OCI-LY7 (cell line): ENCODE measurements at regions not wholly inside any gene's neighbourhood (a gene's known extent, or its start where the extent isn't known, plus 50 kb on each side); places are given as distances from the start of the nearest gene placed in this dataset.

Source experiments
- CTCF ChIP-seq: fragments of 200-600 bp; sonication (generic); conservative IDR thresholded peaks from 2 replicates; pipeline ENCODE4 v1.5.1; 2014; ENCODE audit warnings: mild to moderate bottlenecking, antibody characterized with exemption, low read length, moderate library complexity, mixed read lengths
- EZH2phosphoT487 ChIP-seq: fragments of 200-600 bp; sonication (generic); IDR thresholded peaks from 2 replicates; pipeline ENCODE4 v1.6.1; 2018; ENCODE audit warnings: low read depth, borderline replicate concordance, mild to moderate bottlenecking, mixed run types, antibody characterized with exemption, low read length, moderate library complexity, mixed read lengths

GRCh38 chr6:84361372-84362192, 134.1 kb upstream of the CEP162 start:
- TF ChIP-seq CTCF (no peak), EZH2phosphoT487 (no peak)
